Osteocyte (in vitro differentiated cells): ENCODE measurements at regions not wholly inside any gene's neighbourhood (a gene's known extent, or its start where the extent isn't known, plus 50 kb on each side); places are given as distances from the start of the nearest gene placed in this dataset.

ENCODE experiments used
- DNase-seq: peaks from one replicate; pipeline ENCODE4 v3.0.0; 2021; ENCODE audit warnings: mixed read lengths; ENCODE audit not compliant: unreplicated experiment; ENCODE audit errors: extremely low spot score
- H3K27ac Mint-ChIP-seq: one replicate; pipeline ENCODE4 v1.8.0; 2021; ENCODE audit warnings: mild to moderate bottlenecking, mixed read lengths; ENCODE audit not compliant: unreplicated experiment
- H3K27me3 Mint-ChIP-seq: one replicate; pipeline ENCODE4 v1.8.0; 2021; ENCODE audit warnings: mixed read lengths; ENCODE audit not compliant: unreplicated experiment
- H3K36me3 Mint-ChIP-seq: one replicate; pipeline ENCODE4 v1.8.0; 2021; ENCODE audit warnings: mixed read lengths; ENCODE audit not compliant: unreplicated experiment
- H3K4me1 Mint-ChIP-seq: one replicate; pipeline ENCODE4 v1.8.0; 2021; ENCODE audit warnings: mixed read lengths; ENCODE audit not compliant: unreplicated experiment
- H3K4me3 Mint-ChIP-seq: one replicate; pipeline ENCODE4 v1.8.0; 2021; ENCODE audit warnings: mild to moderate bottlenecking, moderate library complexity, mixed read lengths; ENCODE audit not compliant: unreplicated experiment
- H3K9me3 Mint-ChIP-seq: one replicate; pipeline ENCODE4 v1.8.0; 2021; ENCODE audit warnings: mixed read lengths; ENCODE audit not compliant: unreplicated experiment
- CTCF ChIP-seq: fragments of 200-600 bp; sonication (generic); IDR thresholded peaks from 2 replicates; pipeline ENCODE4 v1.5.0; 2021; ENCODE audit warnings: antibody characterized with exemption, mild to moderate bottlenecking, moderate library complexity

DNA sequence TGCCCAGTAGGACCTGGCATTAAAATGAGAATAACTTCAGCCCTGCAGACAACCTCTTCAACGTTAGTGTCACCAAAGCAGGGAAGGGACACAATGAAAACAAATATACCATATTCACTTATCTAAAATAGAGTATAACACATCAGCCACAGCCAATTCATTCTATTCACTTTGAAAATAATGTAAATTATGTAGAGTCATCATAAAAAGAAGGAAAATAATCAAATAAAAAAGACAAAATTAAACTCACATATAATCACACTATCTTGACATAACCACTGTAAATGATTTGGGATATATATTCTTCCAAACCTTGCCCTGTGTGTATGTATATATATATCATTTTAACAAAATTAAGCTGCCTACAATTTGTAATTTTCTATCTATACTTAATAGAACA lies 78.1 kb upstream of the HEY2 start:
- H3K4me3 Mint-ChIP-seq, result no peak overlapping the region
- H3K27me3 Mint-ChIP-seq, result no peaks in the 10 kb centered on the region
- no peak for TF ChIP-seq CTCF
- H3K4me1 Mint-ChIP-seq, result peaks cover 24% of the 10 kb centered on the region
- no peaks in the 10 kb centered on the region for H3K36me3 Mint-ChIP-seq
- H3K27ac Mint-ChIP-seq, result no peak overlapping the region
- no peak for DNase-seq
- H3K9me3 Mint-ChIP-seq, result no peaks in the 10 kb centered on the region

GRCh38 chr6:125674230-125674629 lies 75.2 kb upstream of the HEY2 start:
- Mint-ChIP-seq H3K27ac (no peak overlapping the region), H3K4me3 (no peak overlapping the region), H3K36me3 (no peaks in the 10 kb centered on the region), H3K4me1 (peaks cover 26% of the 10 kb centered on the region), H3K27me3 (no peaks in the 10 kb centered on the region), H3K9me3 (no peaks in the 10 kb centered on the region)
- TF ChIP-seq CTCF, result no peak
- DNase-seq, result no peak

DNA sequence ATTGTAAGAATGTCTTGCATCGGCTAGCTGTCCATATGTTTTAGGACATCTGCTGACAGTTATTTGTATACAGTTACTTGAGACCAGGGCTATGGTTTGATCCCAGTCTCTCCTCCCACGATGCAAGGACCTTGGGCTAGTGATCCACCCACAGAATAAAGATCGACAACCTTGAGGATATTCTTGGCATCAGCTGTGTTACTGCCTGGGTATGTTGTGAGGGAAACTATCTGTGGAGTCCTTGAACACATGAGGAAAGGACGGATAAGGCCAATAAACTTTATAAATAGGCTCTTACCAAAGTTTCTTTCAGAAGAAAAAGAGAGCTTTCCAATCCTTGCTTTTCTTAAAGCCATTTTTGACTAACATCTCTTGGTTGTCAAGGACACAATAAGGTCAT lies 70.8 kb upstream of the HEY2 start:
- no peak for TF ChIP-seq CTCF
- H3K4me3 Mint-ChIP-seq, result no peak overlapping the region
- no peaks in the 10 kb centered on the region for H3K27me3 Mint-ChIP-seq
- no peak for DNase-seq
- H3K36me3 Mint-ChIP-seq, result no peaks in the 10 kb centered on the region
- peaks cover 22% of the 10 kb centered on the region for H3K4me1 Mint-ChIP-seq
- no peak overlapping the region for H3K27ac Mint-ChIP-seq
- peaks cover 8% of the 10 kb centered on the region for H3K9me3 Mint-ChIP-seq

DNA sequence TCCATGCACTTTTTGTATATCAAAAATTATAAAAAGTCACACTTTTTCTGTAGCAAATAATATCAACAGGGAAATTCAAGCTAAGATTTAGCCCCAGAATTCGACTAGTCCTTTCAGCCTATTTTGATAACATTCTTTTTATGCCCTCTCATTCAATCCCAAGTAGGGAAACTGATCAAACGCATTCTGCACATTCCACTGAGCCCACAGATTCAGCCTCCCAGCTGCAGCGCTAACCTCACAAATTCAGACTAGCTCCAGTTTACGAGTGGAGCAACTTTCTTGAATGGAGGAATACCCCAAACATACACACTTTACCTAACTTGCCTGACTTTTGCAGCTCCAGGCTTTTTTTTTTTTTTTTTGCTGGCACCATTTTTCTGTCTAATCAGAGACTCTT lies 70.3 kb upstream of the HEY2 start:
- Mint-ChIP-seq H3K27ac (no peak overlapping the region), H3K27me3 (no peaks in the 10 kb centered on the region), H3K4me3 (no peak overlapping the region), H3K4me1 (peaks cover 16% of the 10 kb centered on the region), H3K36me3 (no peaks in the 10 kb centered on the region), H3K9me3 (peaks cover 12% of the 10 kb centered on the region)
- no peak for DNase-seq
- no peak for TF ChIP-seq CTCF

DNA sequence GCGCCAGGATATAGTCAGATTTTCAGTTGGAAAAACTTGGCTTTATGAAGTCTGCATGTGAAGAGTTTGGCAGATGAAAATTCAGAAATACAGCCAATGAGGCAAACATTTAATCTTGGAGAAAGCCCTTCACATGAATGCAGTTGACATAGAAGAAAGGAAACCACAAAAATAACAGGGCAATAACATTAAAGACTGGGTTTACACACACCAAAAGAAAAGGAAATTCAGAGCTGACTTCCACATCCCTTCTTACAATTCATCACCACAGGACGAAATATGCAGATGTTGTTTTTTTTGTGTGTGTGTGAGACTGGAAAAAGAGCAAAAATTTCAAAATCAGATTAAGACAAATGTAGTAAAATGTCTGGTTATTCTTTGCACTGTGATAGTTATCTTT lies 69.8 kb upstream of the HEY2 start:
- no peaks in the 10 kb centered on the region for H3K27me3 Mint-ChIP-seq
- H3K9me3 Mint-ChIP-seq, result peaks cover 12% of the 10 kb centered on the region

More for the DNA sequence above, 69.8 kb upstream of the HEY2 start:
- no peaks in the 10 kb centered on the region for H3K36me3 Mint-ChIP-seq
- H3K4me3 Mint-ChIP-seq, result no peak overlapping the region
- peak overlapping the region; percentile 5 for H3K27ac Mint-ChIP-seq
- H3K4me1 Mint-ChIP-seq, result peaks cover 13% of the 10 kb centered on the region
- TF ChIP-seq CTCF, result no peak
- DNase-seq, result no peak
